ENCODE measurements at regions not wholly inside any gene's neighbourhood (a gene's known extent, or its start where the extent isn't known, plus 50 kb on each side); places are given as distances from the start of the nearest gene placed in this dataset.

- TF ChIP-seq CTCF (IDR thresholded peaks at IDR 0.05; ENCODE audit: low read depth, low read length): no peak
- no peak for DNase-seq (ENCODE audit: extremely low read depth, low read depth)
Observed at GRCh38 chr22:48370508-48371325, 1457.0 kb downstream of the BRD1 start.

- TF ChIP-seq CTCF (IDR thresholded peaks at IDR 0.05; ENCODE audit: low read depth, low read length): no peak
- no peak for DNase-seq (ENCODE audit: extremely low read depth, low read depth)
Observed at GRCh38 chr22:48369789-48370507, 1457.7 kb downstream of the BRD1 start.

GRCh38 chr22:48368975-48369525 is 1458.6 kb downstream of the BRD1 start:
- no peak for TF ChIP-seq CTCF (IDR thresholded peaks at IDR 0.05; ENCODE audit: low read depth, low read length)
- DNase-seq (ENCODE audit: extremely low read depth, low read depth): no peak

- no peak for TF ChIP-seq CTCF (IDR thresholded peaks at IDR 0.05; ENCODE audit: low read depth, low read length)
Observed at GRCh38 chr22:48367731-48368130, 1459.9 kb downstream of the BRD1 start.

GRCh38 chr22:48366591-48366990 is 1461.1 kb downstream of the BRD1 start:
- DNase-seq (ENCODE audit: extremely low read depth, low read depth): no peak
- no peak for TF ChIP-seq CTCF (IDR thresholded peaks at IDR 0.05; ENCODE audit: low read depth, low read length)

More at GRCh38 chr22:48367731-48368130, 1459.9 kb downstream of the BRD1 start:
- DNase-seq (ENCODE audit: extremely low read depth, low read depth): no peak

- TF ChIP-seq CTCF (IDR thresholded peaks at IDR 0.05; ENCODE audit: low read depth, low read length): no peak
- DNase-seq (ENCODE audit: extremely low read depth, low read depth): no peak
Observed at GRCh38 chr22:48366056-48366455, 1461.6 kb downstream of the BRD1 start.

GRCh38 chr22:48365386-48365785 is 1462.3 kb downstream of the BRD1 start:
- DNase-seq (ENCODE audit: extremely low read depth, low read depth): no peak
- TF ChIP-seq CTCF (IDR thresholded peaks at IDR 0.05; ENCODE audit: low read depth, low read length): no peak
